ENCODE measurements at regions not wholly inside any gene's neighbourhood (a gene's known extent, or its start where the extent isn't known, plus 50 kb on each side); places are given as distances from the start of the nearest gene placed in this dataset.

- DNase-seq: no peak
- TF ChIP-seq GATA1 (IDR thresholded peaks at IDR 0.05; ENCODE audit: low read depth, low read length) (no peak), POLR2A (IDR thresholded peaks at IDR 0.05; ENCODE audit: low read length) (no peak)
Measured at GRCh38 chr3:153744889-153745288, 376.3 kb upstream of the ARHGEF26 start.

- TF ChIP-seq POLR2A (IDR thresholded peaks at IDR 0.05; ENCODE audit: low read length): no peak
- TF ChIP-seq GATA1 (IDR thresholded peaks at IDR 0.05; ENCODE audit: low read depth, low read length): no peak
- DNase-seq: no peak
Measured at GRCh38 chr3:153746211-153746610, 375.0 kb upstream of the ARHGEF26 start.

GRCh38 chr3:153749070-153749610 lies 372.1 kb upstream of the ARHGEF26 start:
- DNase-seq: no peak
- no peak for TF ChIP-seq GATA1 (IDR thresholded peaks at IDR 0.05; ENCODE audit: low read depth, low read length)
- no peak for TF ChIP-seq POLR2A (IDR thresholded peaks at IDR 0.05; ENCODE audit: low read length)

- DNase-seq: no peak
- no peak for TF ChIP-seq GATA1 (IDR thresholded peaks at IDR 0.05; ENCODE audit: low read depth, low read length)
- TF ChIP-seq POLR2A (IDR thresholded peaks at IDR 0.05; ENCODE audit: low read length): no peak
Measured at GRCh38 chr3:153752405-153753027, 368.7 kb upstream of the ARHGEF26 start.

- TF ChIP-seq POLR2A (IDR thresholded peaks at IDR 0.05; ENCODE audit: low read length) (no peak), GATA1 (IDR thresholded peaks at IDR 0.05; ENCODE audit: low read depth, low read length) (no peak)
- DNase-seq: no peak
Measured at GRCh38 chr3:153753035-153753434, 368.2 kb upstream of the ARHGEF26 start.

- DNase-seq: no peak
- no peak for TF ChIP-seq GATA1 (IDR thresholded peaks at IDR 0.05; ENCODE audit: low read depth, low read length)
- no peak for TF ChIP-seq POLR2A (IDR thresholded peaks at IDR 0.05; ENCODE audit: low read length)
Measured at GRCh38 chr3:153756816-153757215, 364.4 kb upstream of the ARHGEF26 start.

- DNase-seq: no peak
- TF ChIP-seq POLR2A (IDR thresholded peaks at IDR 0.05; ENCODE audit: low read length) (no peak), GATA1 (IDR thresholded peaks at IDR 0.05; ENCODE audit: low read depth, low read length) (no peak)
Measured at GRCh38 chr3:153757839-153758238, 363.4 kb upstream of the ARHGEF26 start.

- no peak for DNase-seq
- TF ChIP-seq GATA1 (IDR thresholded peaks at IDR 0.05; ENCODE audit: low read depth, low read length): no peak
- no peak for TF ChIP-seq POLR2A (IDR thresholded peaks at IDR 0.05; ENCODE audit: low read length)
Measured at GRCh38 chr3:153760948-153761347, 360.2 kb upstream of the ARHGEF26 start.

- TF ChIP-seq GATA1 (IDR thresholded peaks at IDR 0.05; ENCODE audit: low read depth, low read length) (no peak), POLR2A (IDR thresholded peaks at IDR 0.05; ENCODE audit: low read length) (no peak)
Measured at GRCh38 chr3:153762411-153763235, 358.6 kb upstream of the ARHGEF26 start.

GRCh38 chr3:153767601-153768560 lies 353.3 kb upstream of the ARHGEF26 start:
- no peak for TF ChIP-seq POLR2A (IDR thresholded peaks at IDR 0.05; ENCODE audit: low read length)
- no peak for TF ChIP-seq GATA1 (IDR thresholded peaks at IDR 0.05; ENCODE audit: low read depth, low read length)

More at GRCh38 chr3:153762411-153763235, 358.6 kb upstream of the ARHGEF26 start:
- DNase-seq: no peak

GRCh38 chr3:153768561-153769469 lies 352.4 kb upstream of the ARHGEF26 start:
- DNase-seq: peak; percentile 63 to 66
- no peak for TF ChIP-seq POLR2A (IDR thresholded peaks at IDR 0.05; ENCODE audit: low read length)
- TF ChIP-seq GATA1 (IDR thresholded peaks at IDR 0.05; ENCODE audit: low read depth, low read length): no peak

More at GRCh38 chr3:153767601-153768560, 353.3 kb upstream of the ARHGEF26 start:
- no peak for DNase-seq

- TF ChIP-seq GATA1 (IDR thresholded peaks at IDR 0.05; ENCODE audit: low read depth, low read length): no peak
- no peak for TF ChIP-seq POLR2A (IDR thresholded peaks at IDR 0.05; ENCODE audit: low read length)
- no peak for DNase-seq
Measured at GRCh38 chr3:153783106-153783505, 338.1 kb upstream of the ARHGEF26 start.
